Neural progenitor cell (in vitro differentiated cells): ENCODE measurements at regions not wholly inside any gene's neighbourhood (a gene's known extent, or its start where the extent isn't known, plus 50 kb on each side); places are given as distances from the start of the nearest gene placed in this dataset.
A peak's percentile ranks its signal among the peaks of the same experiment; 100 is the strongest.

ENCODE experiments used
- DNase-seq: peaks from one replicate; pipeline ENCODE4 v3.0.0-alpha.2; 2016; ENCODE audit warnings: low spot score
- H2AFZ ChIP-seq: fragments of 200-600 bp; sonication (generic); replicated peaks from 2 replicates; pipeline ENCODE4 v1.6.1; 2016; ENCODE audit warnings: antibody characterized with exemption
- H3F3A ChIP-seq: fragments of 200-600 bp; sonication (generic); 2 replicates; pipeline ENCODE4 v1.6.1; 2016; ENCODE audit warnings: antibody characterized with exemption, low read depth
- H3K27ac ChIP-seq: fragments of 200-600 bp; sonication (generic); 2 replicates; pipeline ENCODE4 v1.5.1; 2016; ENCODE audit warnings: mild to moderate bottlenecking
- H3K27me3 ChIP-seq: fragments of 200-600 bp; sonication (generic); 2 replicates; pipeline ENCODE4 v1.6.1; 2016; ENCODE audit warnings: mild to moderate bottlenecking, moderate library complexity
- H3K36me3 ChIP-seq: fragments of 200-600 bp; sonication (generic); 2 replicates; pipeline ENCODE4 v1.5.1; 2016
- H3K4me1 ChIP-seq: fragments of 200-600 bp; sonication (generic); 2 replicates; pipeline ENCODE4 v1.6.1; 2016; ENCODE audit warnings: mixed run types
- H3K4me2 ChIP-seq: fragments of 200-600 bp; sonication (generic); 2 replicates; pipeline ENCODE4 v1.6.1; 2016
- H3K4me3 ChIP-seq: fragments of 200-600 bp; sonication (generic); 2 replicates; pipeline ENCODE4 v1.5.1; 2016
- H3K79me2 ChIP-seq: fragments of 200-600 bp; sonication (generic); 2 replicates; pipeline ENCODE4 v1.6.1; 2016; ENCODE audit warnings: low read depth
- H3K9ac ChIP-seq: fragments of 200-600 bp; sonication (generic); 2 replicates; pipeline ENCODE4 v1.6.1; 2016
- H3K9me3 ChIP-seq: fragments of 200-600 bp; sonication (generic); 2 replicates; pipeline ENCODE4 v1.5.1; 2016; ENCODE audit warnings: low read depth
- H4K20me1 ChIP-seq: fragments of 200-600 bp; sonication (generic); 2 replicates; pipeline ENCODE4 v1.6.1; 2016; ENCODE audit warnings: low read depth
- H3K27ac Mint-ChIP-seq: 3 replicates; pipeline ENCODE4 v1.8.0; 2021; ENCODE audit warnings: mixed read lengths
- H3K27me3 Mint-ChIP-seq: 2 replicates; pipeline ENCODE4 v1.8.0; 2022; ENCODE audit warnings: low read depth, mild to moderate bottlenecking, inconsistent platforms, moderate library complexity, mixed read lengths; ENCODE audit not compliant: insufficient read depth
- H3K36me3 Mint-ChIP-seq: 3 replicates; pipeline ENCODE4 v1.8.0; 2021; ENCODE audit warnings: mixed read lengths
- H3K4me1 Mint-ChIP-seq: 3 replicates; pipeline ENCODE4 v1.8.0; 2021; ENCODE audit warnings: mixed read lengths
- H3K4me3 Mint-ChIP-seq: 3 replicates; pipeline ENCODE4 v1.8.0; 2021; ENCODE audit warnings: mild to moderate bottlenecking, moderate library complexity, mixed read lengths
- H3K9me3 Mint-ChIP-seq: 3 replicates; pipeline ENCODE4 v1.8.0; 2020; ENCODE audit warnings: mixed read lengths
- EZH2 ChIP-seq: fragments of 200-600 bp; sonication (generic); IDR thresholded peaks from 2 replicates; pipeline ENCODE4 v1.6.1; 2017; ENCODE audit warnings: antibody characterized with exemption, mild to moderate bottlenecking, moderate library complexity
- EZH2phosphoT487 ChIP-seq: fragments of 200-600 bp; sonication (generic); IDR thresholded peaks from 2 replicates; pipeline ENCODE4 v1.6.1; 2017; ENCODE audit warnings: antibody characterized with exemption
- TF ChIP-seq, protein P1 (sequence below): fragments of 200-600 bp; sonication (generic); IDR thresholded peaks from 2 replicates; pipeline ENCODE4 v1.5.1; 2017; ENCODE audit warnings: antibody characterized with exemption, mild to moderate bottlenecking

DNA sequence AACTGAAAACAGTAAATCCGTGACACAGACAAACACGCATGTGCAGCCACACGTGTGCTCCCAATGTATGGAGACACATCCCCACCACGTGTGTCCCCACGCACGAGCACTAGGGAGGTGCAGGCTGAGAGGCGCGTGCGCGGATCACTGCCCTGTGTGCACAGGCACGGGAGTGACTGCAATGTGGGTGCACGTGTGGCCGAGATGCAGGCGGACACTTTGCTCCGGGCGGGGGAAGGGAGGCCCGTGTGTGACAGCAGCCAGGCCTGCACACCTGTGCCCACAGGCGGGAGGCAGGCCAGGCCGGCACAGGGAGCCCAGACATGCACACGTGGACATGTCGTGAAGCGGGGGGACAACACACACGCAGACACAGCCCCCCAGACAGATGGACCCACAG lies 77.0 kb downstream of the PTPRS start:
- Histone ChIP-seq H3K36me3 (no peaks in the 10 kb centered on the region), H3K79me2 (no peaks in the 10 kb centered on the region), H4K20me1 (peaks cover 9% of the 10 kb centered on the region), H3K27ac (no peak overlapping the region), H3K27me3 (no peaks in the 10 kb centered on the region), H3F3A (no peaks in the 10 kb centered on the region), H2AFZ (no peak overlapping the region), H3K4me2 (no peak overlapping the region), H3K4me3 (no peak overlapping the region), H3K4me1 (no peaks in the 10 kb centered on the region), H3K9ac (no peak overlapping the region), H3K9me3 (no peaks in the 10 kb centered on the region)
- Mint-ChIP-seq H3K36me3 (peaks cover 38% of the 10 kb centered on the region), H3K4me3 (peak overlapping the region; percentile 21), H3K9me3 (no peaks in the 10 kb centered on the region), H3K4me1 (no peaks in the 10 kb centered on the region), H3K27me3 (peaks cover 2% of the 10 kb centered on the region), H3K27ac (no peak overlapping the region)
- TF ChIP-seq, protein P1, sequence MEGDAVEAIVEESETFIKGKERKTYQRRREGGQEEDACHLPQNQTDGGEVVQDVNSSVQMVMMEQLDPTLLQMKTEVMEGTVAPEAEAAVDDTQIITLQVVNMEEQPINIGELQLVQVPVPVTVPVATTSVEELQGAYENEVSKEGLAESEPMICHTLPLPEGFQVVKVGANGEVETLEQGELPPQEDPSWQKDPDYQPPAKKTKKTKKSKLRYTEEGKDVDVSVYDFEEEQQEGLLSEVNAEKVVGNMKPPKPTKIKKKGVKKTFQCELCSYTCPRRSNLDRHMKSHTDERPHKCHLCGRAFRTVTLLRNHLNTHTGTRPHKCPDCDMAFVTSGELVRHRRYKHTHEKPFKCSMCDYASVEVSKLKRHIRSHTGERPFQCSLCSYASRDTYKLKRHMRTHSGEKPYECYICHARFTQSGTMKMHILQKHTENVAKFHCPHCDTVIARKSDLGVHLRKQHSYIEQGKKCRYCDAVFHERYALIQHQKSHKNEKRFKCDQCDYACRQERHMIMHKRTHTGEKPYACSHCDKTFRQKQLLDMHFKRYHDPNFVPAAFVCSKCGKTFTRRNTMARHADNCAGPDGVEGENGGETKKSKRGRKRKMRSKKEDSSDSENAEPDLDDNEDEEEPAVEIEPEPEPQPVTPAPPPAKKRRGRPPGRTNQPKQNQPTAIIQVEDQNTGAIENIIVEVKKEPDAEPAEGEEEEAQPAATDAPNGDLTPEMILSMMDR = no peak
- TF ChIP-seq EZH2 (no peak), EZH2phosphoT487 (no peak)
- no peak for DNase-seq

DNA sequence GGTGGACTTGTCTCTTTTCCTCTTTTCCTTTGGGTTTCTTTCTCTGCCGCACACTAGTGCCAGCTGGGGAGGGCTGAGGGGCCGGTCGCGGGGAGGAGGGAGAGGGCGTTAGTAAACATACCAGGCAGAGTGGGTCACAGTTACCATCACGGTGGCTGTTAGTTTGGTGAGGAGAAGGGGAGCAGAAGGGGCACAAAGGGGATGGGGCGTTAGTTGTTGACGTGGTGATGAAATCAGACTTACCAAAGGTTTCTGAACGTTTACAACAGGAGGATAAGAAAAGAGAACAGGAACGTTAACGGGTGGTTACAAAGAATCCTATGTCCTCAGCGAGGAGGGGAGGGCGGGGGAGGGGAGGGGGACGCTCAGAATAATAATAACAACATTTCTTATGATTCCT lies 77.9 kb downstream of the PTPRS start:
- Mint-ChIP-seq H3K9me3 (no peaks in the 10 kb centered on the region), H3K36me3 (peaks cover 43% of the 10 kb centered on the region), H3K4me1 (no peaks in the 10 kb centered on the region), H3K4me3 (no peak overlapping the region), H3K27me3 (peaks cover 2% of the 10 kb centered on the region), H3K27ac (no peak overlapping the region)
- Histone ChIP-seq H3K27me3 (no peaks in the 10 kb centered on the region), H3K9me3 (no peaks in the 10 kb centered on the region), H3K9ac (no peak overlapping the region), H3K4me3 (no peak overlapping the region), H3K4me2 (no peak overlapping the region), H3K27ac (no peak overlapping the region), H3K36me3 (no peaks in the 10 kb centered on the region), H3K4me1 (no peaks in the 10 kb centered on the region), H2AFZ (no peak overlapping the region), H3K79me2 (no peaks in the 10 kb centered on the region), H3F3A (no peaks in the 10 kb centered on the region), H4K20me1 (peaks cover 8% of the 10 kb centered on the region)
- TF ChIP-seq EZH2 (no peak), EZH2phosphoT487 (no peak)
- TF ChIP-seq, protein P1 = no peak
- DNase-seq = no peak

DNA sequence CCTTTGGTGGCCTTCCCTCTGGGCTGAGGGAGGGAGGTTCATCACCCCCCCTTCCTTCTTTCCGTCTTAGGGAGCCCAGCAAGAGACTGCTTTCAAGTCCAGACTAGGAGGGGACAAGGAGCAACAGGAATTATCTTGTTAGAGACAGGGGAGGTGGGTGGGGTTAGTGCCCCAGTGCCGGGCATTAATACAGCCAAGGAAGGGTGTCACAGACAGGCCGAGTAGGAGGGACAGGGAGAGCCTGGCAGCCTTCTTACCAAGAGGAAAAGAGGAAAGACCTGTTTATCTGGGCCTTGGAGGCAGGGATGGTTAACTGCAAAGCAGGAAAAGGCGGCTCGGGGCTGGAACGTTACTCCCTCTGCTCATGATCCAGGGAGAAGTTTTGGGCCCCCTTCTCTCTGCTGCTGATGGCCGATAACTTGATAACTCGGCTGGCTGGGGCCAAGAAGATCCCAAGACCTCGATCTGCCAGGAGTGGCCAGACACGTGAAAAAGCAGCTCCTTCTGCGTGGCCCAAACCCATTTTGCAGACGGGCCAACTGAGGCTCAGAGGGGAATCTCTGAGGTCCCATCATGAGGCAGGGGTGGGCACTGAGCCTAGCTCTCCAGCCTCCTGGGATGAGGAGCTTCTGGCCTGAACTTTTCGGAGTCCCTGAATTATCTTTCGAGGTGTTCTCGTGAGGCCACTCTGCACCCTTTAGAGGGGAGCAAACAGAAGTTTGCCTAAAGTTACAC lies 79.3 kb downstream of the PTPRS start:
- Mint-ChIP-seq H3K4me3 (no peak overlapping the region), H3K27ac (peak overlapping the region; percentile 46), H3K9me3 (peaks cover 6% of the 10 kb centered on the region), H3K36me3 (peaks cover 45% of the 10 kb centered on the region), H3K4me1 (no peaks in the 10 kb centered on the region), H3K27me3 (peaks cover 2% of the 10 kb centered on the region)
- no peaks in the 10 kb centered on the region for H3F3A ChIP-seq
- H3K9ac ChIP-seq = no peak overlapping the region
- no peak overlapping the region for H3K27ac ChIP-seq
- TF ChIP-seq EZH2phosphoT487 (no peak), EZH2 (no peak)
- TF ChIP-seq, protein P1 = no peak
- no peak overlapping the region for H3K4me2 ChIP-seq
- H2AFZ ChIP-seq = no peak overlapping the region
- H3K27me3 ChIP-seq = no peaks in the 10 kb centered on the region
- no peak for DNase-seq
- no peaks in the 10 kb centered on the region for H3K9me3 ChIP-seq
- H3K4me3 ChIP-seq = no peak overlapping the region
- no peaks in the 10 kb centered on the region for H3K4me1 ChIP-seq
- H4K20me1 ChIP-seq = peaks cover 11% of the 10 kb centered on the region
- H3K36me3 ChIP-seq = no peaks in the 10 kb centered on the region
- H3K79me2 ChIP-seq = no peaks in the 10 kb centered on the region
